GM18868 (cell line): ENCODE measurements at regions not wholly inside any gene's neighbourhood (a gene's known extent, or its start where the extent isn't known, plus 50 kb on each side); places are given as distances from the start of the nearest gene placed in this dataset.
"Not testable (repeated sequence)": the region's sequence is repeated elsewhere in the genome, so short reads cannot be mapped to it uniquely, and the experiment has no call there.

Experiments
- ATAC-seq: cut with Tn5 transposase; IDR thresholded peaks from one replicate; pipeline ENCODE4 v1.9.1; 2021; ENCODE audit warnings: mild to moderate bottlenecking, moderate library complexity; ENCODE audit not compliant: unreplicated experiment

- not testable (repeated sequence) for ATAC-seq
Observed at GRCh38 chr19:27852931-27853330, 1360.0 kb downstream of the UQCRFS1 start.

- ATAC-seq: no peak
Observed at GRCh38 chr19:27851543-27852060, 1361.3 kb downstream of the UQCRFS1 start.

GRCh38 chr19:27851002-27851481, 1361.9 kb downstream of the UQCRFS1 start:
- no peak for ATAC-seq

GRCh38 chr19:27846944-27847343, 1366.0 kb downstream of the UQCRFS1 start:
- ATAC-seq: no peak

- ATAC-seq: no peak
Observed at GRCh38 chr19:27844261-27844660, 1368.7 kb downstream of the UQCRFS1 start.

- no peak for ATAC-seq
Observed at GRCh38 chr19:27843861-27844260, 1369.1 kb downstream of the UQCRFS1 start.

GRCh38 chr19:27833031-27833430, 1379.9 kb downstream of the UQCRFS1 start:
- ATAC-seq: no peak

GRCh38 chr19:27828829-27829228, 1384.1 kb downstream of the UQCRFS1 start:
- no peak for ATAC-seq

- ATAC-seq: no peak
Observed at GRCh38 chr19:27824108-27824507, 1388.8 kb downstream of the UQCRFS1 start.

- ATAC-seq: no peak
Observed at GRCh38 chr19:27822336-27822735, 1390.6 kb downstream of the UQCRFS1 start.

- ATAC-seq: no peak
Observed at GRCh38 chr19:27821418-27822018, 1391.4 kb downstream of the UQCRFS1 start.

- ATAC-seq: no peak
Observed at GRCh38 chr19:27815985-27816384, 1397.0 kb downstream of the UQCRFS1 start.

GRCh38 chr19:27814834-27815233, 1398.1 kb downstream of the UQCRFS1 start:
- ATAC-seq: not testable (repeated sequence)

- not testable (repeated sequence) for ATAC-seq
Observed at GRCh38 chr19:27814274-27814673, 1398.7 kb downstream of the UQCRFS1 start.

- no peak for ATAC-seq
Observed at GRCh38 chr19:27806471-27807070, 1406.4 kb downstream of the UQCRFS1 start.

GRCh38 chr19:27805848-27806247, 1407.1 kb downstream of the UQCRFS1 start:
- ATAC-seq: no peak

- not testable (repeated sequence) for ATAC-seq
Observed at GRCh38 chr19:27802293-27802692, 1410.7 kb downstream of the UQCRFS1 start.

GRCh38 chr19:27796540-27796939, 1416.4 kb downstream of the UQCRFS1 start:
- no peak for ATAC-seq

- no peak for ATAC-seq
Observed at GRCh38 chr19:27796073-27796472, 1416.9 kb downstream of the UQCRFS1 start.

- no peak for ATAC-seq
Observed at GRCh38 chr19:27795369-27795768, 1417.6 kb downstream of the UQCRFS1 start.

GRCh38 chr19:27794494-27795042, 1418.4 kb downstream of the UQCRFS1 start:
- ATAC-seq: no peak
